ENCODE measurements at regions not wholly inside any gene's neighbourhood (a gene's known extent, or its start where the extent isn't known, plus 50 kb on each side); places are given as distances from the start of the nearest gene placed in this dataset.
"Not testable (repeated sequence)": the region's sequence is repeated elsewhere in the genome, so short reads cannot be mapped to it uniquely, and the experiment has no call there.

DNA sequence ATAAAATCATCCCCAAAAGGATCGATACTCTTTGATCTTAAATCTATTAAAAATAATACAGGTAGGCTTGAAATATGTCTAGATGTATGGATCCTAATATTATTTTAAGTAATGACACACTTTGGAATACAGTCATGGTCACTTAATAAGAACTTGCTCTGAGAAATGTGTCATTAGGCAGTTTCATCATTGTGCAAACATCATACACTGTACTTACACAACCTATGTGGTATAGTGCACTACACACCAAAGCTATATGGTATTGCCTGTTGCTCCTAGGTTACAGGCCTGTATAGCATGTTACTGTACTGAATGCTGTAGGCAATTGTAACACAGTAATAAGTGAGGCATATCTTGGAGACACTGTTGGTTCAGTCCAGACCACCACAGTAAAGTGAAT, 307.1 kb downstream of the RAP2B start:
- DNase-seq (ENCODE audit: low read depth), result no peak
- Histone ChIP-seq H3K4me3 (ENCODE audit: low read depth, low read length) (no peak overlapping the region), H3K36me3 (ENCODE audit: control insufficient read depth, insufficient read depth, low read length) (no peaks in the 10 kb centered on the region), H3K27me3 (ENCODE audit: control insufficient read depth, insufficient read depth, low read length) (no peaks in the 10 kb centered on the region)
- TF ChIP-seq, protein P1, sequence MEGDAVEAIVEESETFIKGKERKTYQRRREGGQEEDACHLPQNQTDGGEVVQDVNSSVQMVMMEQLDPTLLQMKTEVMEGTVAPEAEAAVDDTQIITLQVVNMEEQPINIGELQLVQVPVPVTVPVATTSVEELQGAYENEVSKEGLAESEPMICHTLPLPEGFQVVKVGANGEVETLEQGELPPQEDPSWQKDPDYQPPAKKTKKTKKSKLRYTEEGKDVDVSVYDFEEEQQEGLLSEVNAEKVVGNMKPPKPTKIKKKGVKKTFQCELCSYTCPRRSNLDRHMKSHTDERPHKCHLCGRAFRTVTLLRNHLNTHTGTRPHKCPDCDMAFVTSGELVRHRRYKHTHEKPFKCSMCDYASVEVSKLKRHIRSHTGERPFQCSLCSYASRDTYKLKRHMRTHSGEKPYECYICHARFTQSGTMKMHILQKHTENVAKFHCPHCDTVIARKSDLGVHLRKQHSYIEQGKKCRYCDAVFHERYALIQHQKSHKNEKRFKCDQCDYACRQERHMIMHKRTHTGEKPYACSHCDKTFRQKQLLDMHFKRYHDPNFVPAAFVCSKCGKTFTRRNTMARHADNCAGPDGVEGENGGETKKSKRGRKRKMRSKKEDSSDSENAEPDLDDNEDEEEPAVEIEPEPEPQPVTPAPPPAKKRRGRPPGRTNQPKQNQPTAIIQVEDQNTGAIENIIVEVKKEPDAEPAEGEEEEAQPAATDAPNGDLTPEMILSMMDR (IDR thresholded peaks at IDR 0.05; ENCODE audit: insufficient read depth, low read length, poor library complexity, severe bottlenecking), result no peak

DNA sequence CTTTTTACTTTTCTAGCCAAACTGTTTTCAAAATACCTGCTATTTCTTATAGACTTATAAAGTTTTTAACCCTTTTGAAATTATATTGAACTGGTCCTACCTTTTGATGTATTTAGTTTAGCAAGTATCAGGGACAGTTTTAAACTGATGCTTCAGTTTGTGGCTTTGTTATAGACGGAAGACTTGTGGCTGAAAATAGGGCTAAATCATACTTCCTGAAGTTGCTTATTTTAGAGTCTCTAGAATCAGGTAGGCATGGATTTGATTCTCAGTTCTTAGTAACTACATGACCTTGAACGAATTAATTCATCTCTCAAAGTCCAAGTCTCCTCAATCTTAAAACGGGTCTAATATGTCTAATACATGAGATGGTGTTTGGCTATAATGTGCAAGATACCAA, 322.8 kb downstream of the RAP2B start:
- H3K4me3 ChIP-seq (ENCODE audit: low read depth, low read length), result no peak overlapping the region
- H3K36me3 ChIP-seq (ENCODE audit: control insufficient read depth, insufficient read depth, low read length), result no peaks in the 10 kb centered on the region
- TF ChIP-seq, protein P1 (IDR thresholded peaks at IDR 0.05; ENCODE audit: insufficient read depth, low read length, poor library complexity, severe bottlenecking), result no peak
- DNase-seq (ENCODE audit: low read depth), result no peak
- H3K27me3 ChIP-seq (ENCODE audit: control insufficient read depth, insufficient read depth, low read length), result no peaks in the 10 kb centered on the region

DNA sequence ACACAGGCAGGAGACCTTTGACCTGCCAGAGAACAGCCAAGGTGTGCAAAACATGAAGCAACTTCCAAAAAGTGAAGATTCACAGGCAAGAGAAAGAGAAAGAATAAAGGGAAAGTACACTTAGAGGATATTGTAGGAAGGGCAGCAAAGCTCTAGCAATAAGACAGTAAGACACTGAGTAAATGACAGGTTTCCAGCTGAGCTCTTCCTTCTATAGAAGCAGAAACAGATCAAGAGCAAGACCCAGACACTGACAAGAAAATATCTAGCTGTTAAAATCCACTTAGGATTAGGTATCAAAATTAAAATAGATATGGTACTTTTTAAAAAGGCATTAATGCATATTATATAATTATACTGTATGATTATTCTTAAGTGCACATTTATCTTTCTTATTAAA, 333.4 kb downstream of the RAP2B start:
- no peak for DNase-seq (ENCODE audit: low read depth)
- Histone ChIP-seq H3K36me3 (ENCODE audit: control insufficient read depth, insufficient read depth, low read length) (no peaks in the 10 kb centered on the region), H3K4me3 (ENCODE audit: low read depth, low read length) (no peak overlapping the region), H3K27me3 (ENCODE audit: control insufficient read depth, insufficient read depth, low read length) (no peaks in the 10 kb centered on the region)
- TF ChIP-seq, protein P1 (IDR thresholded peaks at IDR 0.05; ENCODE audit: insufficient read depth, low read length, poor library complexity, severe bottlenecking), result no peak

DNA sequence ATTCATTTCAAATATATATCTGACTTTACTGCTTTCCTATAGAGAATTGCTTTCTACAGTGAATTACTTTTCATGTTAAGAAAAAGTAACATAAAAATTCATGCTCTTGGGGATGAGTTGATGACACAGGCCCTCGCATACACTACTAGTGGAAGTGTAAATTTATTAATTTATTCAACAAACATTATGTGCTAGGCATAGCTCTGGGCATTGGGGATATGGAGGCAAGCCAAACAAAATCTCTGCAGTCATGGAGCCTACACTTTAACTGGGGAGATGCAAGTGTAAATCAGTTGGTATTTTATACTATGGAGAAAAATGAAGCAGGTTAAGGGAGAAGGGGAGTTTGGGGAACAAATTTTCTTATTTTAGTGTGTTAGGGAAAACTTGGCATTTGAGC, 340.7 kb downstream of the RAP2B start:
- H3K36me3 ChIP-seq (ENCODE audit: control insufficient read depth, insufficient read depth, low read length), result no peaks in the 10 kb centered on the region
- H3K4me3 ChIP-seq (ENCODE audit: low read depth, low read length), result no peak overlapping the region
- DNase-seq (ENCODE audit: low read depth), result no peak
- H3K27me3 ChIP-seq (ENCODE audit: control insufficient read depth, insufficient read depth, low read length), result no peaks in the 10 kb centered on the region
- TF ChIP-seq, protein P1 (IDR thresholded peaks at IDR 0.05; ENCODE audit: insufficient read depth, low read length, poor library complexity, severe bottlenecking), result no peak

DNA sequence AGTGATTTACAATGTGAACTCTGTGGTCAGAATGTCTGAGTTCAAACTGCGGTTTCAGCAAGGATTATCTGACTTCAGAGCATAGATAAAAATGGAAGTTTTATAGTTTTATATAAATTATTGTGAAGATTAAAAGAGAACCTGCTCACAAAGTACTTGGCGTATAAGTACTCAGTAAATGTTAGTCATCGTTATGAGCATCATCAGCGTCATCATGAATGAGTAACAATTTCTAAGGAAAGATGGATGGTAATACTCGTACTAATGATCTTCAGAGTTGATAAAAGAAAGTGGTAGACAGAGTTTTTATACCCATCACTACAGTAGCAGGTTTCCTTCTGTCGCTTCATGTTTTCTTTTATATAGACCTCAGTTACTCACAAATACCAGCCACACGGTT, 341.8 kb downstream of the RAP2B start:
- TF ChIP-seq, protein P1 (IDR thresholded peaks at IDR 0.05; ENCODE audit: insufficient read depth, low read length, poor library complexity, severe bottlenecking), result no peak
- no peak for DNase-seq (ENCODE audit: low read depth)
- Histone ChIP-seq H3K36me3 (ENCODE audit: control insufficient read depth, insufficient read depth, low read length) (no peaks in the 10 kb centered on the region), H3K27me3 (ENCODE audit: control insufficient read depth, insufficient read depth, low read length) (no peaks in the 10 kb centered on the region), H3K4me3 (ENCODE audit: low read depth, low read length) (no peak overlapping the region)

DNA sequence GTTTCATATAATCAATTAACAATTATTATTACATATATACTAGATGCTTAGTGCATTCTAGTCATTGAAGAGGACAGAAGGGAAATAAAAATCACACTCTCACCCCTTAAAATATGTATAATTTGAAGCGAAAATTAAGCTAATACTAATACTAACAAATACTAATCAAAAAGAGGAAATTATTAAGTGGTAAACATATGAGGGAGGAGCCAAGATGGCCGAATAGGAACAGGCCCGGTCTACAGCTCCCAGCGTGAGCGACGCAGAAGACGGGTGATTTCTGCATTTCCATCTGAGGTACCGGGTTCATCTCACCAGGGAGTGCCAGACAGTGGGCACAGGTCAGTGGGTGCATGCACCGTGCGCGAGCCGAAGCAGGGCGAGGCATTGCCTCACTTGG, 344.2 kb downstream of the RAP2B start:
- H3K27me3 ChIP-seq (ENCODE audit: control insufficient read depth, insufficient read depth, low read length); DNase-seq (ENCODE audit: low read depth); H3K4me3 ChIP-seq (ENCODE audit: low read depth, low read length); H3K36me3 ChIP-seq (ENCODE audit: control insufficient read depth, insufficient read depth, low read length): not testable (repeated sequence)

DNA sequence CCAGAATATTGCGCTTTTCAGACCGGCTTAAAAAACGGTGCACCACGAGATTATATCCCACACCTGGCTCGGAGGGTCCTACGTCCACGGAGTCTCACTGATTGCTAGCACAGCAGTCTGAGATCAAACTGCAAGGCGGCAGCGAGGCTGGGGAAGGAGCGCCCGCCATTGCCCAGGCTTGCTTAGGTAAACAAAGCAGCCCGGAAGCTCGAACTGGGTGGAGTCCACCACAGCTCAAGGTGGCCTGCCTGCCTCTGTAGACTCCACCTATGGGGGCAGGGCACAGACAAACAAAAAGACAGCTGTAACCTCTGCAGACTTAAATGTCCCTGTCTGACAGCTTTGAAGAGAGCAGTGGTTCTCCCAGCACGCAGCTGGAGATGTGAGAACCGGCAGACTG, 344.7 kb downstream of the RAP2B start:
- H3K36me3 ChIP-seq (ENCODE audit: control insufficient read depth, insufficient read depth, low read length); H3K27me3 ChIP-seq (ENCODE audit: control insufficient read depth, insufficient read depth, low read length); DNase-seq (ENCODE audit: low read depth); H3K4me3 ChIP-seq (ENCODE audit: low read depth, low read length): not testable (repeated sequence)

Measured in kidney epithelial cell (primary cell).